Activated CD4-positive, alpha-beta T cell treated with anti-CD3 and anti-CD28 coated beads, Interleukin-2, amount 50 U/mL, for 24 hours (primary cell): ENCODE measurements at regions not wholly inside any gene's neighbourhood (a gene's known extent, or its start where the extent isn't known, plus 50 kb on each side); places are given as distances from the start of the nearest gene placed in this dataset.

Source experiments
- DNase-seq, 2 donors: peaks; one replicate each; pipeline ENCODE4 v3.0.0-alpha.2; 2020; ENCODE audit warnings: low read depth in 1 of 2, low spot score in 1 of 2

DNA sequence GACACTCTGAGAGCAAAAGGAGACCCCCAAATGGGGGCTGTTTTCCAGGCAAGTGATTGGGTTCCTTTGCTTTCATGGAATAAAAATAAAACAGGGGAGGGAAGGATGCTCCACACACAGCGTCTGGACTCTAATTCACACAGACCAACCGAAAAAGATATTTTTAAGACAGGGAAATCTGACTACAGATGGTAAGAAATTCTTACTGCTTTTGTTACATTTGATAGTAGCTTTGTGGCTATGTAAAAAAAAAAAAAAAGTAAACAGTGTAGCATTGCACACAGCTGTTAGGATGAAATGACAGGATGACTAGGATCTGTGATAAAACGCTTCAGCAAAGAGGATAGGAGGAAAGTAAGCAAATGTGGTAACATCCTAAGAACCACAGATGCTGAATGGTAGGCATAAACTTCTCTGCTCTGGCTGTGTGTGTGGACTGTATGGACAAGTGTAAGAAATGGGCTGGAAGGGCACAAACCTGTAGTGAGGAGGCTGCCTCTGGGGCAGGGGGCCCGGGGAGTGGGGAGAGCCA is 207.6 kb downstream of the ANAPC1 start:
- DNase-seq, result no peak

DNA sequence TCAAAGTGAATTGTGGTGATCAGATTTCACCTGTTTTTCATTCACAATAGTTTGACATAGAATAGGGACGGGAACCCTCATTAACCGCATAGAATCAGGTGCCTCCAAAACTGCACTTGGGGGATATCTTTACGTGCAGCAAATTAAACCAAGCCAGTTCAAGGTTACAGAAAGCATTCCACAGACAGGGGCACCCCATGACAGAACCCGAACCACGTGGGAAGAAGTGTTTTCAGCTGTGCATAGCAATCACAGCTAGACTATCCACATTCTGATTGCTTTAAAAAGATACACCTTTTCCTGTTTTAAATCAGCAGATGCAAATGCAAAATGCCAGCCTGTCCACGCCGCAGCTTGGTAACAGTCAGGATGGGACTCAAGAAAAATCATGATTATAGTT is 205.8 kb downstream of the ANAPC1 start:
- no peak for DNase-seq

DNA sequence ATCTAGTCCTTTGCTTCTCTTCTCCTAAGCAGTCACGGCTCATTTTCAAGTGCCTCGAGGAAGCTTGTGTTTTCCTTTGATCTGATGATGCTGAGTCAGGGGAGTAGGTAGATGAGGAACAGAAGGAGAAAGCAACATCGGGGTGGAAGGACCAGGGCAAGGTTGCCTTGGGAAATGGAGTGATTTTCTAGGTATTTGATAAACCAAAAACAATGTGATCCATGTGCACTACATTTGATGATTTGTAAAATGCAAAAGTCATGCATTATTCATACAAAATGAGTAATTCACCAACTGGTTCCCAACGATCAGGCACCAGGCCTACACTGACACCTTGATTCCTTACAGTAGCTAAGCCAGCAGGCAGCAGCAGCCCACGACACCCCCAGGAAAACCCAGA is 205.3 kb downstream of the ANAPC1 start:
- no peak for DNase-seq

- DNase-seq, result no peak
These were observed 204.8 kb downstream of the ANAPC1 start for GRCh38 chr2:111679202-111679601.

DNA sequence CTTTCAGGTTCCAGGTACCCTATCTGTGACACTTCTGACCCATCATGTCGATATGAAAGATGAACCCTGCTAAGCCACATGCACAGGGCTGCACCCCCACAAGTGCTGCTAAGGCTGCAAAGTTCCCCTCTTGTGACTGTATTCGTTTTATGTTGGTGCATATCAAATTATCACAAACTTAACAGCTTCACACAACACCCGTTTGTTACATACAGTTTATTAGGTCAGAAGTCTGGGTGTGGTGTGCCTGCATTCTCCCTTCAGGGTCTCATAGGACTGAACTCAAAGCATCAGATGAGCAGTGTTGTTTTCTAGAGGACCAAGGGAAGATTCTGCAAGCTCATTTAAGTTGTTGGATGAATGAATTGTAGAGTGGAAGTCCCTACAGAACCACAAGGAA is 199.4 kb downstream of the ANAPC1 start:
- no peak for DNase-seq

GRCh38 chr2:111685342-111685741 is 198.7 kb downstream of the ANAPC1 start:
- no peak for DNase-seq

DNA sequence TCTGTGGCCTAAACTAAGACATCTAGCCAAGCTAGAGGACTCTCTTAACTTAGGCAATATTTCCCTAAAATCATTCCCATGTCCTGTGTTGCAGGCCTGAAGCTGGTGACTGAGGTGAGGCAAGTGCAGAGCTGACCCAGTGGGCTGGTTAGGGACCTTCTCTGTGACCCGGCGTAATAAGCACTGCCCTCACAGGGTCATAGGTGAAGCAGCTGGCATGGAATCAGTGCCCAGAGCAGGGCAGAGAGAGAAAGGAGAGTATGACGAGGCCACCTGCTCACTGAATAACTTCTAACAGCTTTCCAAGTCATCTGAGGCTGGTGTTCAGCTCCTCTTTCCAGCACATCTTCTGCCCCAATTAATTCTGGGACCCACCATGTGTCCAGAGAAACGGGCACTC is 197.0 kb downstream of the ANAPC1 start:
- no peak for DNase-seq

- DNase-seq, result no peak
These were observed 196.1 kb downstream of the ANAPC1 start for GRCh38 chr2:111687911-111688310.

DNA sequence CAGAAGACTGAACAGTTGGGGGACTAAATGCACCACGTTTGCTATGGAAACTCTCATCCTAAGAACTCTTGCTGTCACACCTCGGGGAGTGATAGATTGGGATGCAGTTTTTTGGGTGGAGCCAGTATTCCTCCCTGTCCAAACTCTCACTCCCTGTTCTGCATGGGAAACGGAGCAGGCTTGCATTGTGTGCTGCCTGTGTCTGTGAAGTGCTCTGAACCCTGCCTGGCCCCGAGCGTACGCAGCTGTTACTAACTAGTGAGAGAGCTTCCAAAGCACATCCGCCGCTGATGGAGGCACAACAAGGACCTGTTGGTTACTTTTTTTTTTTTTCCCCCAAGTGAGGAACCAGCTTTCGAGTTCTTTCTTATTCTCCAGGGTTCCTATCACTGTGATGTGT is 195.5 kb downstream of the ANAPC1 start:
- DNase-seq, result no peak

DNA sequence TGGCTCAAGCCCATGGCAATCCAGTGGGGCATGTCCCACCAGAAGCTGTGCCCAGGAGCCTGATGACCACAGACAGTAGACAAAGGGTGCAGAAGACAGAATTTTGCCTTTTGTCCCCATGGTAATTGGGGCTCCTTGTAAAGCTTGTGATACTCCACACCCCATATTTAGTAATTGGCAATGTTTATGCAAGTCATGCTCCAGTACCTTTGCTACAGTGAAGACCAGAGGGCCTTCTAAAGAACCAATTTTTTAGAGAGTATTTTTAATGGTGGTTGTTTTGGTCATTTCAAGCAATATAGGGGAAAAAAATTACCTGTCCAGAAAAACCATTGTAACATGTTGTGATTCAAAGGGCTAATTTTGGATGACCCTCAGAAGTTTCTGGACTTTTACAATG is 194.8 kb downstream of the ANAPC1 start:
- no peak for DNase-seq

- DNase-seq, result no peak
These were observed 194.1 kb downstream of the ANAPC1 start for GRCh38 chr2:111689941-111690340.

DNA sequence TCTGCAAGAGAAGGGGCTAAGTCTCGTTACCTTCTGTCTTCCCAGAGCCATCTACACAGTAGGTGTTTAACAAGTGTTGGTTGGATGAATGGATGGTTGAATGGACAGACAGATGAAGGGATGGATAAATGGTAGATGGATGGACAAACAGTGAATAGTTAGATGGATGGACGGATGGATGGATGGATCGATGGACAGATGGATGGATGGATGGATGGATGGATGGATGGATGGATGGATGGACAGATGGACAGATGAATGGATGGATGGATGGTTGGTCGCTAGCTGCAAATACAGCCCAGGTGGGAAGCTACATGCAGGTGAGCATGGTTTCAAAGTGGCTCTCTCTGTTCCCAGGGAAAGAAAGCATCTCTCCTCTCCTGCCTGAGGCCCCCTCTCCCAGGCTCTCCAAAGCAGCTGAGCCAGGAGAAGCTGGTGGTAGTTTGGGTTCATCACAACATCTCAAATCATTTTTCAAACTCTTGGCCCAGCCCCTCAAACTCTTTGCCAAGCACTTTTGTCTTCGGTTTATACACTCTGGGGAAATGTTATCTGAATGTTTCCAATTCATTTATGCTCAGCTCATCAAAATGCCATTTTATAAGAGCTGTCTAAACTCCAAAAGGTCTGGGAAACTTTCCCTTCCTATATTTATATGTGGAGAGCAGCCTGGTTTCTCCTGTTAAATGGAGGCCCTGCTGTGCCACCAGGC is 192.7 kb downstream of the ANAPC1 start:
- DNase-seq, result no peak

- no peak for DNase-seq
These were observed 191.7 kb downstream of the ANAPC1 start for GRCh38 chr2:111692311-111692710.

- DNase-seq, result no peak
These were observed 189.3 kb downstream of the ANAPC1 start for GRCh38 chr2:111694700-111695101.

DNA sequence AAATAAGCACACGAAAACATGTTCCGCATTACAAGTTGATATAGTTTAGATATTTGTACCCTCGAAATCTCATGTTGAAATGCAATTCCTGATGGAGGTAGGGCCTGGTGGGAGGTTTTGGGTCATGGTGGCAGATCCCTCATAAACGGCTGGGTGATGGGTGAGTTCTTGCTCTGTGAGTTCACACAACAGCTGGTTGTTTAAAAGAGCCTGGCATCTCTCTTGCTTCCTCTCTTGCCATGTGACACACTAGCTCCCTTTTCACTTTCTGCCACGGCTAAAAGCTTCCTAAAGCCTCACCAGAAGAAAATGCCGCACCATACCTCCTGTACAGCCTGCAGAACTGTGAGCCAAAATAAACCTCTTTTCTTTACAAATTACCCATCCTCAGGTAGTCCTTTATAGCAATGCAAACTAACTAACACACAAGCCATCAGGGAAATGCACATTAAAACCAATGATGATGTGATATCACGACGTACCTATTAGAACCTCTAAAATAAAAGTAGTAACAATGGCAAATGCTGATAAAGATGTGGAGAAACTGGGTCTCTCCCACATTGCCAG is 188.5 kb downstream of the ANAPC1 start:
- DNase-seq, result no peak

GRCh38 chr2:111696226-111696625 is 187.8 kb downstream of the ANAPC1 start:
- DNase-seq, result no peak

DNA sequence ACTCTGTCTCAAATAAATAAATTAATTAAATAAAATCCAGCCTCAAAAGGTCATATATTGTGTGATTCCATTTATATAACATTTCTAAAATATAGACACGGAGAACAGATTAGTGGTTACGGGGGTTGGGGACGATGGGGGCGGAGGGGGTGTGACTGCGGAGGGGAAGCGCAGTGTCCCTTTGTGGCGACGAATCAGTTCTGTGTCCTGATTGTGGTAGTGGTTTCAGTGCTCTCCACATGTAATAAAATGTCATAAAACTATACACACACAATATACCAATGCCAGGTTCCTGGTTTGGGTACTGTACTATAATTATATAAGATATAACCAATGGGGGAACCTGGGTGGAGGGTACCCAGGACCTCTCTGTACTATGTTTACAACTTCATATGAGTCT is 186.4 kb downstream of the ANAPC1 start:
- DNase-seq, result no peak

DNA sequence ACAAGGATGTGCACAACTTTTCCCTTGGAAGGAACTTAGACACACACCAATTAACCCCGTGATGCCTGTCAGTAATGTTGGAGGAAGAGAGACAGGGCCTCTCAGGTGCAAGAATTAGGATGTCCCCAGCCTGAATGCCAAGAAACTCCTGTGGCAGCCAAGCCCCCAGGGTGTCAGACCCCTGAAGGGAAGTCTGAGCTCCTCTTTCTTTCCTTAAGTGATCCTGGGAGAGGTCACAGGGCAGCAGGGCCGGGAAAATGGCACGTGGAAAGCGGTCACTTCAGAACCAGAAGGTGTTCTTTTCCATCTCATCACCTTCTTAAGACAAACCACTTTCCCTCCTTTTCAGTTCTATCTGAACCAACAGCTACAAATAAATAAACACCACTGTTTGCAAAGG is 185.9 kb downstream of the ANAPC1 start:
- DNase-seq, result no peak

DNA sequence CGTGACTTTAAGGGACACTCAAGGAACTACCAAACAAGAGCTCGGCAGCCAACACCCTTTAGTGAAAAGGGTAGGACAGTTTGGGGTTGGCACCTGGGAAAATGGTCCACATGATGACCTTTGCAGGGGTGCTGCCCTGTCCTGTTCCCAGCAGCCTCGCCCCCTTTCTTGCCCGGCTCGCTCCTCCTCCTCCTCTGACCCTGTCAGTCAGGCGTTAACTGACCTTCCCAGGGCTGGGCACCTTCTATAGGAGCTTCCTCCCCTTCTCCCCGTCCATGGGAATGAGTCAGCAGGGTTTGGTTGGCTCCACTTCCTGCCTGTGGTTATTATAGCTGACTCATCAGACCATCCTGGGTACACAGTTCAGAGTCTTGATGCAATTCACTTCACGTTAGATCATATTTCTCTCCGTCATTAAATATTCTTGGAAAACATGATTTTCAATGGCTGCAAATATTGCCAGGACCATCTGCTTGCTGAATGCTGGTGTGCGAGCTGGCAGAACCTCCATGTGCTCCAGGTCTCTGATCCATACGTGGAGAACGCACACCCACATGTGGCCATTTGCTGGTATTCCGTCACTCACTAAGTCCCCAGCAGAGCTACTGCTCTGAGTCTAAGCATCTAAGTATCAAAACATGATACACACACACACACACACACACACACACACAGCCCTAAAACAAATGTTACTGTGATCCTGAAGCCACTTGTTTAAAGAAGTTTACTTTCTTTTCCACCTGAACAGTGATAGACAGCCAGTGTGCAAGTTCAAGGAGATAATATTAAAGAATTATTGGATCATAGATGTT is 185.0 kb downstream of the ANAPC1 start:
- DNase-seq, result peak; percentile 24 to 59

- no peak for DNase-seq
These were observed 182.7 kb downstream of the ANAPC1 start for GRCh38 chr2:111701266-111701665.

DNA sequence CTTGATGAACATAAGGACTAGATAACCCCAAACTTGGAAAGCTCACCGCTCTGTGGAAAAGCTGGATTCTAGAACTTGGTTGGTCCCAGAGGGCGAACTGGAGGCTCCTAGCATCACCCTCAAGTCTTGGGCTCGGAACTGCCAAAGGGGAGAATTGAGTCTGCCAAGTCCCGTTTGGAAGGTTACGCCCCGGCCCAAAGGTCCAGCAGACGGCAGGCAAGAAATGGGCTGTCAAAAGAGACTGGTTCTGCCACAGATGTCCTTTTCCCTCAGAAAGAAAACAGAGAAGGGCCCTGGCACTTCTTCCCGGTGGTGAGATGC is 182.2 kb downstream of the ANAPC1 start:
- DNase-seq, result no peak

- DNase-seq, result peak; percentile 25 to 49
These were observed 181.7 kb downstream of the ANAPC1 start for GRCh38 chr2:111702119-111702803.
